BJ (cell line): ENCODE measurements at regions not wholly inside any gene's neighbourhood (a gene's known extent, or its start where the extent isn't known, plus 50 kb on each side); places are given as distances from the start of the nearest gene placed in this dataset.

Experiments
- CTCF ChIA-PET: fragments of 350-600 bp; formaldehyde crosslinking; extraction: SDS; loops from one replicate; lab custom pipeline; 2021; ENCODE audit warnings: antibody characterized with exemption, inconsistent platforms; lab: Yijun Ruan, JAX
- POLR2A ChIA-PET: fragments of 300-600 bp; sonication (Branson Sonifier 250); formaldehyde crosslinking; extraction: SDS; loops from one replicate; lab custom pipeline; 2021; ENCODE audit warnings: antibody characterized with exemption; lab: Charles Lee
- DNase-seq: peaks from one replicate; pipeline ENCODE4 v3.0.0-alpha.2; 2011; ENCODE audit warnings: low read depth
- H3K27me3 ChIP-seq: 2 replicates; pipeline ENCODE4 v1.6.0; 2011; ENCODE audit warnings: low read length; ENCODE audit not compliant: control insufficient read depth, insufficient read depth
- H3K36me3 ChIP-seq: 2 replicates; pipeline ENCODE4 v1.5.1; 2011; ENCODE audit warnings: low read length; ENCODE audit not compliant: control insufficient read depth, insufficient read depth
- H3K4me3 ChIP-seq: 2 replicates; pipeline ENCODE4 v1.5.1; 2011; ENCODE audit warnings: low read depth, mild to moderate bottlenecking, control low read depth, low read length
- CTCF ChIP-seq: IDR thresholded peaks from 2 replicates; pipeline ENCODE4 v1.5.1; 2011; ENCODE audit warnings: low read depth, mild to moderate bottlenecking, control low read depth, inconsistent platforms, low read length, moderate library complexity; ENCODE audit not compliant: insufficient read depth

GRCh38 chr3:23676093-23676492 is 129.7 kb upstream of the UBE2E1 start:
- no peak for DNase-seq
- H3K27me3 ChIP-seq = no peaks in the 10 kb centered on the region
- ChIA-PET POLR2A (no interaction called here), CTCF (no interaction called here)
- TF ChIP-seq CTCF = no peak
- no peak overlapping the region for H3K4me3 ChIP-seq
- H3K36me3 ChIP-seq = no peaks in the 10 kb centered on the region

DNA sequence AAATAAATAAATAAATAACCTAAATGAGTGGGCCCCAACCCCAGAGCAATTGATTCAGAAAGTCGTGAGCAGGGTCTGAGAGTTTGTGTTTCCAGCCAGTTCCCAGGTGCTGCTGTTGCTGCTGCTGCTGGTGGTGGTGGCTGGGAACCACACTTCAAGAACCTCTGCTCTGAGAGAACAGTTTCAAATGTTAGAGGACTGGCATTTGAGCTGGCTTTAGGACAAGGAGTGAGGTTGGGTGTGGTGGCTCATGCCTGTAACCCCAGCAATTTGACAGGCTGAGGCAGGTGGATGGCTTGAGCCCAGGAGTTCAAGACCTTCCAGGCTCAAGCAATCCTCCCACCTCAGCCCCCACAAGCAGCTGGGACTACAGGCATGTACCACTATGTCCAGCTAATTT is 123.1 kb upstream of the UBE2E1 start:
- ChIA-PET CTCF (no interaction called here), POLR2A (no interaction called here)
- H3K4me3 ChIP-seq = no peak overlapping the region
- TF ChIP-seq CTCF = no peak
- DNase-seq = no peak
- no peaks in the 10 kb centered on the region for H3K36me3 ChIP-seq
- no peaks in the 10 kb centered on the region for H3K27me3 ChIP-seq

GRCh38 chr3:23685541-23686258 is 120.1 kb upstream of the UBE2E1 start:
- CTCF ChIA-PET = no interaction called here
- peak; percentile 87 for DNase-seq
- no peak for TF ChIP-seq CTCF
- Histone ChIP-seq H3K36me3 (no peaks in the 10 kb centered on the region), H3K4me3 (no peak overlapping the region), H3K27me3 (no peaks in the 10 kb centered on the region)
- POLR2A ChIA-PET = no interaction called here

GRCh38 chr3:23686519-23686918 is 119.2 kb upstream of the UBE2E1 start:
- ChIA-PET POLR2A (no interaction called here), CTCF (no interaction called here)
- Histone ChIP-seq H3K36me3 (no peaks in the 10 kb centered on the region), H3K27me3 (no peaks in the 10 kb centered on the region), H3K4me3 (no peak overlapping the region)
- no peak for TF ChIP-seq CTCF
- no peak for DNase-seq

DNA sequence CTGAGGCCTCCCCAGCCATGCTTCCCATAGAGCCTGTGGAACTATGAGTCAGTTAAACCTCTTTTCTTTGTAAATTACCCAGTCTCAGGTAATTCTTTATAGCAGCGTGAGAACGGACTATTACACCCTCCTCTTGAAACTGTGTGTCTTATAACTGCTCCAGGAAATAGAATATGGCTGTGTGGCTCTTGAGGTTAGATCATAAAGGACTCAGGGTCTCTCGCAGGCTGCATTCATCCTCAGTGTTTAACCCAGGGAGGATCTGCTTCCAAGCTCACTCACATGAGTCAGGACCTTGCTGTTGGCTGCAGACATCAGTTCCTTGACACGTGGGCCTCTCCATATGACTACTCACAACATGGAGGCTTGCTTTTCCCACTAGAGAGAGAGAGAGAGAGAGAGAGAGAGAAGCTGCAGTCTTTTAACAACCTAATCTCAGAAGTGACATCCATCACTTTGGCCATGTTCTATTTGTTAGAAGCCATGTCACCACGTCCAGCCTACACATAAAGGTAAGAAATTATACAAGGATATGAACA is 114.3 kb upstream of the UBE2E1 start:
- ChIA-PET POLR2A (no interaction called here), CTCF (no interaction called here)
- H3K36me3 ChIP-seq = no peaks in the 10 kb centered on the region
- H3K27me3 ChIP-seq = no peaks in the 10 kb centered on the region
- no peak for DNase-seq
- no peak for TF ChIP-seq CTCF
- H3K4me3 ChIP-seq = no peak overlapping the region
